Mammary epithelial cell (primary cell): ENCODE measurements at regions not wholly inside any gene's neighbourhood (a gene's known extent, or its start where the extent isn't known, plus 50 kb on each side); places are given as distances from the start of the nearest gene placed in this dataset.

Source experiments
- CTCF ChIP-seq, 2 donors: IDR thresholded peaks in 1 of 2; conservative IDR thresholded peaks in 1 of 2; 2 replicates each; pipeline ENCODE4 v1.5.1; 2011 to 2012; ENCODE audit warnings: inconsistent platforms in 2 of 2, low read length in 2 of 2, mild to moderate bottlenecking in 2 of 2, control low read depth in 1 of 2, low read depth in 1 of 2; ENCODE audit not compliant: insufficient read depth in 1 of 2; ENCODE audit errors: extremely low read depth in 1 of 2
- EZH2 ChIP-seq: IDR thresholded peaks from 2 replicates; pipeline ENCODE4 v1.6.1; 2012; ENCODE audit warnings: low read length, inconsistent platforms, borderline replicate concordance

GRCh38 chr2:215654148-215654819, 218.4 kb upstream of the FN1 start:
- TF ChIP-seq CTCF (conservative IDR thresholded peaks at IDR 0.05 in 1 of 2, IDR thresholded peaks at IDR 0.05 in 1 of 2; ENCODE audit: extremely low read depth in 1 of 2, insufficient read depth in 1 of 2, low read depth in 1 of 2, low read length in 2 of 2) (no peak), EZH2 (no peak)
